PC-9 (cell line): ENCODE measurements at regions not wholly inside any gene's neighbourhood (a gene's known extent, or its start where the extent isn't known, plus 50 kb on each side); places are given as distances from the start of the nearest gene placed in this dataset.

Source experiments
- EZH2 ChIP-seq: fragments of 200-600 bp; sonication (generic); IDR thresholded peaks from 2 replicates; pipeline ENCODE4 v1.8.0; 2017; ENCODE audit warnings: antibody characterized with exemption, low read depth
- TF ChIP-seq, protein P1 (sequence below): fragments of 200-600 bp; sonication (generic); conservative IDR thresholded peaks from 2 replicates; pipeline ENCODE4 v1.6.1; 2017; ENCODE audit warnings: mixed run types, antibody characterized with exemption, mild to moderate bottlenecking, moderate library complexity

DNA sequence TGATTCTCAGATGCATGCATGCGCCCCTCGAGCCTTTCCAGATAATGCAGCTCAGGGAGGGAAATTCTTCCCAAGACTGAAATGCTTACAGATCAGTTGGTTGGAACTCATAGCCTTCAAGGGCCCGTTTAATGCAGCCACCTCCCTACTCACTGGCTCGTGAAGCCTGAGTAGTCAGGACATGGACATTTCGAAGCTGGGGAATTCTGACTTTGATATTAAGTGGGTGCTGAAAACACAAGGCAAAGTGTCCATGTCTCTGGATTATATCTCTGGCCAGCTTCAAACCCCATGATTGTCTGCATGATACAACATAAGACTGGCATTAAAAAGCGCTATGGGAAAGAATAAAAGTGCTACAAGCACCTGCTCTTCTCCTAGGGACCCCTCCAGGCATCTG is 207.5 kb downstream of the HERPUD2 start:
- TF ChIP-seq, protein P1, sequence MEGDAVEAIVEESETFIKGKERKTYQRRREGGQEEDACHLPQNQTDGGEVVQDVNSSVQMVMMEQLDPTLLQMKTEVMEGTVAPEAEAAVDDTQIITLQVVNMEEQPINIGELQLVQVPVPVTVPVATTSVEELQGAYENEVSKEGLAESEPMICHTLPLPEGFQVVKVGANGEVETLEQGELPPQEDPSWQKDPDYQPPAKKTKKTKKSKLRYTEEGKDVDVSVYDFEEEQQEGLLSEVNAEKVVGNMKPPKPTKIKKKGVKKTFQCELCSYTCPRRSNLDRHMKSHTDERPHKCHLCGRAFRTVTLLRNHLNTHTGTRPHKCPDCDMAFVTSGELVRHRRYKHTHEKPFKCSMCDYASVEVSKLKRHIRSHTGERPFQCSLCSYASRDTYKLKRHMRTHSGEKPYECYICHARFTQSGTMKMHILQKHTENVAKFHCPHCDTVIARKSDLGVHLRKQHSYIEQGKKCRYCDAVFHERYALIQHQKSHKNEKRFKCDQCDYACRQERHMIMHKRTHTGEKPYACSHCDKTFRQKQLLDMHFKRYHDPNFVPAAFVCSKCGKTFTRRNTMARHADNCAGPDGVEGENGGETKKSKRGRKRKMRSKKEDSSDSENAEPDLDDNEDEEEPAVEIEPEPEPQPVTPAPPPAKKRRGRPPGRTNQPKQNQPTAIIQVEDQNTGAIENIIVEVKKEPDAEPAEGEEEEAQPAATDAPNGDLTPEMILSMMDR = no peak
- no peak for TF ChIP-seq EZH2
